PC-9 (cell line): ENCODE measurements at regions not wholly inside any gene's neighbourhood (a gene's known extent, or its start where the extent isn't known, plus 50 kb on each side); places are given as distances from the start of the nearest gene placed in this dataset.

Source experiments
- BruUV-seq: library from RNA; stranded (reverse); fragments of 400-500 nt; replicated peaks from 2 replicates; lab custom pipeline; 2021; lab: Mats Ljungman, UMichigan
- CTCF ChIA-PET: fragments of 300-600 bp; sonication (Branson Sonifier 250); formaldehyde crosslinking; loops from one replicate; lab custom pipeline; 2022; ENCODE audit warnings: antibody characterized with exemption; lab: Charles Lee
- POLR2A ChIA-PET: fragments of 300-600 bp; sonication (Branson Sonifier 250); formaldehyde crosslinking; loops from one replicate; lab custom pipeline; 2022; ENCODE audit warnings: antibody characterized with exemption; ENCODE audit not compliant: unreplicated experiment; lab: Charles Lee
- DNase-seq, 2 experiments: peaks; one replicate each; pipeline versions ENCODE4 v3.0.0 to v3.0.0-alpha.2; 2015 to 2022; ENCODE audit warnings: mixed read lengths in 1 of 2
- H2AFZ ChIP-seq: fragments of 200-600 bp; sonication (generic); 2 replicates; pipeline ENCODE4 v1.8.1; 2017; ENCODE audit warnings: antibody characterized with exemption
- H3F3A ChIP-seq: fragments of 200-600 bp; sonication (generic); 2 replicates; pipeline ENCODE4 v1.8.1; 2017; ENCODE audit warnings: antibody characterized with exemption, mild to moderate bottlenecking, low read depth; ENCODE audit not compliant: insufficient read depth
- H3K27ac ChIP-seq: fragments of 200-600 bp; sonication (generic); 2 replicates; pipeline ENCODE4 v1.6.1; 2016; ENCODE audit warnings: mixed run types
- H3K27me3 ChIP-seq: fragments of 200-600 bp; sonication (generic); 2 replicates; pipeline ENCODE4 v1.6.1; 2016; ENCODE audit warnings: low read depth, mixed run types; ENCODE audit not compliant: insufficient read depth
- H3K36me3 ChIP-seq: fragments of 200-600 bp; sonication (generic); 2 replicates; pipeline ENCODE4 v1.6.1; 2016; ENCODE audit warnings: low read depth, mixed run types
- H3K4me1 ChIP-seq: fragments of 200-600 bp; sonication (generic); replicated peaks from 2 replicates; pipeline ENCODE4 v1.6.1; 2016; ENCODE audit warnings: mixed run types; ENCODE audit not compliant: insufficient read depth
- H3K4me2 ChIP-seq: fragments of 200-600 bp; sonication (generic); 2 replicates; pipeline ENCODE4 v1.6.1; 2017; ENCODE audit warnings: mixed run types
- H3K4me3 ChIP-seq: fragments of 200-600 bp; sonication (generic); 2 replicates; pipeline ENCODE4 v1.6.1; 2016; ENCODE audit warnings: mixed run types
- H3K79me2 ChIP-seq: fragments of 200-600 bp; sonication (generic); 2 replicates; pipeline ENCODE4 v1.6.1; 2017; ENCODE audit warnings: low read depth, mixed run types
- H3K9me2 ChIP-seq: fragments of 200-600 bp; sonication (generic); 2 replicates; pipeline ENCODE4 v1.8.1; 2017; ENCODE audit warnings: mild to moderate bottlenecking; ENCODE audit not compliant: insufficient read depth
- H3K9me3 ChIP-seq: fragments of 200-600 bp; sonication (generic); 2 replicates; pipeline ENCODE4 v1.8.1; 2016; ENCODE audit warnings: low read depth; ENCODE audit not compliant: insufficient read depth
- H4K20me1 ChIP-seq: fragments of 200-600 bp; sonication (generic); 2 replicates; pipeline ENCODE4 v1.8.1; 2017; ENCODE audit not compliant: insufficient read depth
- CTCF ChIP-seq: fragments of 200-600 bp; sonication (generic); conservative IDR thresholded peaks from 2 replicates; pipeline ENCODE4 v1.6.1; 2017; ENCODE audit warnings: mixed run types, antibody characterized with exemption, mild to moderate bottlenecking, moderate library complexity
- EZH2 ChIP-seq: fragments of 200-600 bp; sonication (generic); IDR thresholded peaks from 2 replicates; pipeline ENCODE4 v1.8.0; 2017; ENCODE audit warnings: antibody characterized with exemption, low read depth
- intact Hi-C: fragments of 100-400 bp; cut with micrococcal nuclease; formaldehyde crosslinking; loops from one replicate; pipeline ENCODE4 v1.10.0; 2022; ENCODE audit not compliant: unreplicated experiment

GRCh38 chr6:165760126-165760802 lies 97.2 kb upstream of the PDE10A start:
- ChIA-PET POLR2A (no interaction called here), CTCF (no interaction called here)
- no peak for TF ChIP-seq EZH2
- intact Hi-C loops = no loop called here
- no peak overlapping the region for H3K4me2 ChIP-seq
- DNase-seq = no peak
- no peaks in the 10 kb centered on the region for H3K4me1 ChIP-seq
- no peaks in the 10 kb centered on the region for H4K20me1 ChIP-seq
- H3K36me3 ChIP-seq = no peaks in the 10 kb centered on the region
- H3K4me3 ChIP-seq = no peak overlapping the region
- H3K27me3 ChIP-seq = peaks cover 54% of the 10 kb centered on the region
- H3K9me2 ChIP-seq = no peaks in the 10 kb centered on the region
- BruUV-seq = no TSS peak
- no peaks in the 10 kb centered on the region for H3F3A ChIP-seq
- H3K27ac ChIP-seq = no peak overlapping the region
- no peaks in the 10 kb centered on the region for H3K79me2 ChIP-seq
- no peaks in the 10 kb centered on the region for H3K9me3 ChIP-seq
- no peak overlapping the region for H2AFZ ChIP-seq

- intact Hi-C loops = no loop called here
- Histone ChIP-seq H3F3A (no peaks in the 10 kb centered on the region), H3K4me3 (no peak overlapping the region), H3K4me2 (no peak overlapping the region), H3K36me3 (no peaks in the 10 kb centered on the region), H3K4me1 (no peaks in the 10 kb centered on the region), H3K9me3 (no peaks in the 10 kb centered on the region), H2AFZ (no peak overlapping the region), H4K20me1 (no peaks in the 10 kb centered on the region), H3K27me3 (peaks cover 56% of the 10 kb centered on the region), H3K27ac (no peak overlapping the region), H3K9me2 (no peaks in the 10 kb centered on the region), H3K79me2 (no peaks in the 10 kb centered on the region)
- TF ChIP-seq EZH2 (no peak), CTCF (no peak)
- ChIA-PET POLR2A (no interaction called here), CTCF (no interaction called here)
- no peak for DNase-seq
- BruUV-seq = no TSS peak
Observed at GRCh38 chr6:165758441-165758840, 95.4 kb upstream of the PDE10A start.

GRCh38 chr6:165755583-165755982 lies 92.5 kb upstream of the PDE10A start:
- no TSS peak for BruUV-seq
- Histone ChIP-seq H4K20me1 (no peaks in the 10 kb centered on the region), H3K27me3 (peaks cover 57% of the 10 kb centered on the region), H3K4me2 (no peak overlapping the region), H3K79me2 (no peaks in the 10 kb centered on the region), H3K9me3 (no peaks in the 10 kb centered on the region), H3K4me3 (no peak overlapping the region), H3F3A (no peaks in the 10 kb centered on the region), H3K4me1 (no peaks in the 10 kb centered on the region), H2AFZ (no peak overlapping the region), H3K9me2 (no peaks in the 10 kb centered on the region), H3K27ac (no peak overlapping the region), H3K36me3 (no peaks in the 10 kb centered on the region)
- POLR2A ChIA-PET = no interaction called here
- DNase-seq = no peak
- intact Hi-C loops = no loop called here
- CTCF ChIA-PET = no interaction called here
- no peak for TF ChIP-seq CTCF
- no peak for TF ChIP-seq EZH2

GRCh38 chr6:165753506-165753905 lies 90.5 kb upstream of the PDE10A start:
- H3K4me3 ChIP-seq = no peak overlapping the region
- H4K20me1 ChIP-seq = no peaks in the 10 kb centered on the region
- no peak overlapping the region for H2AFZ ChIP-seq
- no TSS peak for BruUV-seq
- peaks cover 43% of the 10 kb centered on the region for H3K27me3 ChIP-seq
- no peaks in the 10 kb centered on the region for H3K9me3 ChIP-seq
- TF ChIP-seq CTCF (no peak), EZH2 (no peak)
- H3K79me2 ChIP-seq = no peaks in the 10 kb centered on the region
- no peaks in the 10 kb centered on the region for H3K9me2 ChIP-seq
- no peaks in the 10 kb centered on the region for H3K36me3 ChIP-seq
- no peaks in the 10 kb centered on the region for H3F3A ChIP-seq
- DNase-seq = no peak
- no peaks in the 10 kb centered on the region for H3K4me1 ChIP-seq
- ChIA-PET CTCF (no interaction called here), POLR2A (no interaction called here)
- H3K4me2 ChIP-seq = no peak overlapping the region
- H3K27ac ChIP-seq = no peak overlapping the region
- intact Hi-C loops = no loop called here
